HCT116 (cell line): ENCODE measurements at regions not wholly inside any gene's neighbourhood (a gene's known extent, or its start where the extent isn't known, plus 50 kb on each side); places are given as distances from the start of the nearest gene placed in this dataset.

ENCODE experiments used
- RAD21 ChIP-seq: IDR thresholded peaks from 2 replicates; pipeline ENCODE4 v1.6.1; 2012; ENCODE audit warnings: low read depth, mild to moderate bottlenecking
- TF ChIP-seq, protein P1 (sequence below), 3 experiments: fragments of 200-600 bp in 1 of 3; sonication (generic) in 1 of 3; IDR thresholded peaks in 2 of 3; conservative IDR thresholded peaks in 1 of 3; 2 replicates each; pipeline ENCODE4 v1.5.1; 2012 to 2017; ENCODE audit warnings: low read depth in 2 of 3, low read length in 2 of 3, antibody characterized with exemption in 1 of 3, borderline replicate concordance in 1 of 3, control low read depth in 1 of 3, mild to moderate bottlenecking in 1 of 3, mixed read lengths in 1 of 3, mixed run types in 1 of 3, moderate library complexity in 1 of 3; ENCODE audit not compliant: insufficient read depth in 1 of 3
- TF ChIP-seq, protein P2 (sequence below): IDR thresholded peaks from 2 replicates; pipeline ENCODE4 v1.6.1; 2012

DNA sequence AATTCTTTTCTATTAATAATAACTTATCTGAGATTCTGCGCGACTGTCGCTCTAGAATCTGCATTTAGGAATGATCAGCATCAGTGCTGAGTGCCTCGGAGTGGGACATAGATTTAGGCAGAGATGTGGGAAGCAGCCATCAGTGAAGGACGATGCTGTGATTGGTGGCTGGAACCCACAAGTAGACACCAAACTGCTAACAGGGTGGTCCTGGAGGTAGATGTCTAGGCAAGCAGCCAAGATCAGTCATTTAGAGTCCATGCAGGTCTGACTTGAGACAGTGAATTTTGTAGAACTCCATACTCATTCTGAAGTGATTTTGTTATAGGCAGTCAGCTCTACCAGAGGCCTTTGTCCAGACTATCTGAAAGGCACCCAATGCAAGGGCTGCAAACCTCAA, 51.8 kb upstream of the LYST start:
- TF ChIP-seq, protein P1, sequence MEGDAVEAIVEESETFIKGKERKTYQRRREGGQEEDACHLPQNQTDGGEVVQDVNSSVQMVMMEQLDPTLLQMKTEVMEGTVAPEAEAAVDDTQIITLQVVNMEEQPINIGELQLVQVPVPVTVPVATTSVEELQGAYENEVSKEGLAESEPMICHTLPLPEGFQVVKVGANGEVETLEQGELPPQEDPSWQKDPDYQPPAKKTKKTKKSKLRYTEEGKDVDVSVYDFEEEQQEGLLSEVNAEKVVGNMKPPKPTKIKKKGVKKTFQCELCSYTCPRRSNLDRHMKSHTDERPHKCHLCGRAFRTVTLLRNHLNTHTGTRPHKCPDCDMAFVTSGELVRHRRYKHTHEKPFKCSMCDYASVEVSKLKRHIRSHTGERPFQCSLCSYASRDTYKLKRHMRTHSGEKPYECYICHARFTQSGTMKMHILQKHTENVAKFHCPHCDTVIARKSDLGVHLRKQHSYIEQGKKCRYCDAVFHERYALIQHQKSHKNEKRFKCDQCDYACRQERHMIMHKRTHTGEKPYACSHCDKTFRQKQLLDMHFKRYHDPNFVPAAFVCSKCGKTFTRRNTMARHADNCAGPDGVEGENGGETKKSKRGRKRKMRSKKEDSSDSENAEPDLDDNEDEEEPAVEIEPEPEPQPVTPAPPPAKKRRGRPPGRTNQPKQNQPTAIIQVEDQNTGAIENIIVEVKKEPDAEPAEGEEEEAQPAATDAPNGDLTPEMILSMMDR (IDR thresholded peaks at IDR 0.05 in 2 of 3, conservative IDR thresholded peaks at IDR 0.05 in 1 of 3; ENCODE audit: borderline replicate concordance in 1 of 3, insufficient read depth in 1 of 3, low read depth in 2 of 3, low read length in 2 of 3), result no peak
- TF ChIP-seq RAD21, result no peak
- TF ChIP-seq, protein P2, sequence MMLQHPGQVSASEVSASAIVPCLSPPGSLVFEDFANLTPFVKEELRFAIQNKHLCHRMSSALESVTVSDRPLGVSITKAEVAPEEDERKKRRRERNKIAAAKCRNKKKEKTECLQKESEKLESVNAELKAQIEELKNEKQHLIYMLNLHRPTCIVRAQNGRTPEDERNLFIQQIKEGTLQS, result no peak
